A549 (cell line): ENCODE measurements at regions not wholly inside any gene's neighbourhood (a gene's known extent, or its start where the extent isn't known, plus 50 kb on each side); places are given as distances from the start of the nearest gene placed in this dataset.

Experiments
- ATAC-seq, 2 experiments: fragments of 200-7000 bp in 1 of 2; fragments of >200 bp in 1 of 2; cut with Nextera tagmentation in 1 of 2; cut with Tn5 transposase in 1 of 2; 3 replicates each; pipeline versions ENCODE4 v1.8.0 to v1.9.1; 2018 to 2020; ENCODE audit warnings: mild to moderate bottlenecking in 1 of 2, moderate library complexity in 1 of 2
- CTCF ChIA-PET: fragments of 300-600 bp; sonication (Branson Sonifier 250); formaldehyde crosslinking; extraction: SDS; loops from one replicate; lab custom pipeline; 2021; ENCODE audit warnings: antibody characterized with exemption, inconsistent platforms; lab: Yijun Ruan, JAX
- POLR2A ChIA-PET: fragments of 350-600 bp; formaldehyde crosslinking; extraction: SDS; loops from one replicate; lab custom pipeline; 2021; ENCODE audit warnings: antibody characterized with exemption, inconsistent platforms; lab: Yijun Ruan, JAX
- DNase-seq, 2 experiments: peaks; one replicate each; pipeline versions ENCODE4 v3.0.0 to v3.0.0-alpha.2; 2011 to 2016; ENCODE audit warnings: low read depth in 1 of 2, low spot score in 1 of 2
- FAIRE-seq: peaks from 2 replicates; lab custom pipeline; 2011; peaks lifted over from hg19 to GRCh38; lab: Jason Lieb, UNC
- H3K27ac ChIP-seq, 2 experiments: fragments of >200 bp; sonication (Bioruptor Twin); formaldehyde crosslinking; 3 replicates each; pipeline ENCODE4 v1.5.1; 2016 to 2017
- H3K4me1 ChIP-seq: fragments of >200 bp; sonication (Bioruptor Twin); formaldehyde crosslinking; 3 replicates; pipeline ENCODE4 v1.6.1; 2016
- H3K4me2 ChIP-seq: fragments of >200 bp; sonication (Bioruptor Twin); formaldehyde crosslinking; 3 replicates; pipeline ENCODE4 v1.6.1; 2016
- H3K4me3 ChIP-seq: fragments of >200 bp; sonication (Bioruptor Twin); formaldehyde crosslinking; 3 replicates; pipeline ENCODE4 v1.5.1; 2016
- H3K9me3 ChIP-seq: fragments of >200 bp; sonication (Bioruptor Twin); formaldehyde crosslinking; 3 replicates; pipeline ENCODE4 v1.6.1; 2016
- BHLHE40 ChIP-seq: IDR thresholded peaks from 2 replicates; pipeline ENCODE4 v1.6.1; 2012; ENCODE audit warnings: low read depth, low read length, inconsistent platforms
- EHMT2 ChIP-seq: fragments of 200-600 bp; sonication (generic); IDR thresholded peaks from 2 replicates; pipeline ENCODE4 v1.6.1; 2016; ENCODE audit warnings: antibody characterized with exemption, low read depth, mild to moderate bottlenecking, moderate library complexity
- EP300 ChIP-seq, 2 experiments: fragments of >200 bp; sonication (Bioruptor Twin); formaldehyde crosslinking; IDR thresholded peaks; 2 replicates in 1 of 2; 3 replicates in 1 of 2; pipeline ENCODE4 v1.6.1; 2016 to 2017
- ESRRA ChIP-seq: fragments of 150-350 bp; IDR thresholded peaks from 2 replicates; pipeline ENCODE4 v1.6.1; 2014; ENCODE audit warnings: mild to moderate bottlenecking, low read length, borderline replicate concordance
- FOSL2 ChIP-seq, 2 experiments: fragments of 450-650 bp in 1 of 2; fragments of >200 bp in 1 of 2; sonication (Bioruptor Twin) in 1 of 2; formaldehyde crosslinking; IDR thresholded peaks; 2 replicates each; pipeline versions ENCODE4 v1.5.0 to v1.6.1; 2016 to 2020; ENCODE audit warnings: mild to moderate bottlenecking in 1 of 2, moderate library complexity in 1 of 2
- HOXA7 ChIP-seq: fragments of 250-450 bp; sonication (Bioruptor Pico); IDR thresholded peaks from 2 replicates; pipeline ENCODE4 v1.5.0; 2020; ENCODE audit warnings: mild to moderate bottlenecking, moderate library complexity
- JUN ChIP-seq, 2 experiments: fragments of >200 bp; sonication (Bioruptor Twin); formaldehyde crosslinking; IDR thresholded peaks; 2 replicates in 1 of 2; 3 replicates in 1 of 2; pipeline ENCODE4 v1.6.1; 2016 to 2017
- KDM5A ChIP-seq: fragments of 200-600 bp; sonication (generic); IDR thresholded peaks from 2 replicates; pipeline ENCODE4 v1.6.1; 2016; ENCODE audit warnings: antibody characterized with exemption, mild to moderate bottlenecking
- NPAS2 ChIP-seq: fragments of 250-450 bp; sonication (Bioruptor Pico); IDR thresholded peaks from 2 replicates; pipeline ENCODE4 v1.8.0; 2022; ENCODE audit warnings: mild to moderate bottlenecking, moderate library complexity, borderline replicate concordance
- POLR2A ChIP-seq: IDR thresholded peaks from 2 replicates; pipeline ENCODE4 v1.6.1; 2012; ENCODE audit warnings: mild to moderate bottlenecking, low read length
- POLR2AphosphoS2 ChIP-seq: conservative IDR thresholded peaks from 2 replicates; pipeline ENCODE4 v1.6.1; 2012; ENCODE audit warnings: low read length, improper control_type of control experiment, inconsistent platforms
- RCOR1 ChIP-seq: fragments of 150-350 bp; IDR thresholded peaks from 2 replicates; pipeline ENCODE4 v1.6.1; 2014; ENCODE audit warnings: antibody characterized with exemption, low read length, low read depth
- RFX5 ChIP-seq: fragments of 450-650 bp; IDR thresholded peaks from 2 replicates; pipeline ENCODE4 v1.7.1; 2014; ENCODE audit warnings: antibody characterized with exemption, mild to moderate bottlenecking, moderate library complexity
- ZC3H11A ChIP-seq: fragments of 450-650 bp; IDR thresholded peaks from 2 replicates; pipeline ENCODE4 v1.6.1; 2014; ENCODE audit warnings: antibody characterized with exemption, mild to moderate bottlenecking
- ZFP36 ChIP-seq: fragments of 450-650 bp; IDR thresholded peaks from 2 replicates; pipeline ENCODE4 v1.6.1; 2014; ENCODE audit warnings: borderline replicate concordance; ENCODE audit not compliant: partially characterized antibody
- WGBS: methylation state at CpG from one replicate; pipeline ENCODE4 v1.1.6; 2017; ENCODE audit errors: missing lambda C conversion rate; 5-methylcytosine and 5-hydroxymethylcytosine counted together
- TF ChIP-seq, protein P1 (sequence below): fragments of 450-650 bp; IDR thresholded peaks from 2 replicates; pipeline ENCODE4 v1.6.1; 2014; ENCODE audit warnings: antibody characterized with exemption
- TF ChIP-seq, protein P2 (sequence below): fragments of >200 bp; sonication (Bioruptor Twin); formaldehyde crosslinking; IDR thresholded peaks from 3 replicates; pipeline ENCODE4 v1.5.1; 2016
- TF ChIP-seq, protein P3 (sequence below): IDR thresholded peaks from 2 replicates; pipeline ENCODE4 v1.6.1; 2012
- TF ChIP-seq, protein P4 (sequence below): IDR thresholded peaks from 2 replicates; pipeline ENCODE4 v1.6.1; 2012; ENCODE audit warnings: low read depth, borderline replicate concordance
- TF ChIP-seq, protein P5 (sequence below): fragments of 200-600 bp; sonication (generic); IDR thresholded peaks from 2 replicates; pipeline ENCODE4 v1.6.1; 2016; ENCODE audit warnings: antibody characterized with exemption, mild to moderate bottlenecking, moderate library complexity
- TF ChIP-seq, protein P6 (sequence below): fragments of >200 bp; sonication (Bioruptor Twin); formaldehyde crosslinking; IDR thresholded peaks from 2 replicates; pipeline ENCODE4 v1.6.1; 2016

DNA sequence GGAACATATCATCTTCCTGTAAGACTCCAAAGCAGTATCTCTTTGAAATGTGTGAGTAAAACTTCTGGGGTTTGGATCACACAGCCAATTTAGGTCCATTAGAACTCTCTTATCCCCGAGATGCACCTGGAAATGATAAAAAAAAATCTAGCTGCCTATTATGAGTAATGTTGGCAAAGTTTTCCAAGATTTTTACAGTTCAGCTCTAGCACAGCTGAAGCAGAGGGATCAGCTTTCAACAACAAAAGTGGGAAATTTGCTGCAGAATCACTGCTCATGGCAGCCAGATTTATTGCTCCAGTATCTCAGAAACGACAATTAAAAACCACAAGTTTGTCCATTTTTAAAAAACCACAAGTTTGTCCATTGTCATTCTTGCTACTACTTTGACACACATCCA, 292.2 kb downstream of the IRX2 start:
- H3K4me3 ChIP-seq: no peak overlapping the region
- ChIA-PET POLR2A (no interaction called here), CTCF (no interaction called here)
- WGBS: 2% methylated on average over 2 of the region's 2 CpGs
- no peak overlapping the region for H3K4me2 ChIP-seq
- H3K9me3 ChIP-seq: no peaks in the 10 kb centered on the region
- FAIRE-seq (no peak), ATAC-seq (no peak), DNase-seq (no peak)
- no peak overlapping the region for H3K27ac ChIP-seq
- H3K4me1 ChIP-seq: no peaks in the 10 kb centered on the region
- TF ChIP-seq HOXA7 (CRISPR knock-in tag) (no peak), KDM5A (no peak), ZFP36 (no peak), NPAS2 (CRISPR knock-in tag) (no peak), RFX5 (no peak), POLR2AphosphoS2 (no peak), RCOR1 (no peak), FOSL2 (IDR thresholded peaks at IDR 0.05) (no peak), FOSL2 (CRISPR knock-in tag; IDR thresholded peaks at IDR 0.05) (no peak), EHMT2 (no peak), JUN (IDR thresholded peaks at IDR 0.05) (no peak)
- TF ChIP-seq, protein P1, sequence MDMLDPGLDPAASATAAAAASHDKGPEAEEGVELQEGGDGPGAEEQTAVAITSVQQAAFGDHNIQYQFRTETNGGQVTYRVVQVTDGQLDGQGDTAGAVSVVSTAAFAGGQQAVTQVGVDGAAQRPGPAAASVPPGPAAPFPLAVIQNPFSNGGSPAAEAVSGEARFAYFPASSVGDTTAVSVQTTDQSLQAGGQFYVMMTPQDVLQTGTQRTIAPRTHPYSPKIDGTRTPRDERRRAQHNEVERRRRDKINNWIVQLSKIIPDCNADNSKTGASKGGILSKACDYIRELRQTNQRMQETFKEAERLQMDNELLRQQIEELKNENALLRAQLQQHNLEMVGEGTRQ: no peak
- TF ChIP-seq, protein P2, sequence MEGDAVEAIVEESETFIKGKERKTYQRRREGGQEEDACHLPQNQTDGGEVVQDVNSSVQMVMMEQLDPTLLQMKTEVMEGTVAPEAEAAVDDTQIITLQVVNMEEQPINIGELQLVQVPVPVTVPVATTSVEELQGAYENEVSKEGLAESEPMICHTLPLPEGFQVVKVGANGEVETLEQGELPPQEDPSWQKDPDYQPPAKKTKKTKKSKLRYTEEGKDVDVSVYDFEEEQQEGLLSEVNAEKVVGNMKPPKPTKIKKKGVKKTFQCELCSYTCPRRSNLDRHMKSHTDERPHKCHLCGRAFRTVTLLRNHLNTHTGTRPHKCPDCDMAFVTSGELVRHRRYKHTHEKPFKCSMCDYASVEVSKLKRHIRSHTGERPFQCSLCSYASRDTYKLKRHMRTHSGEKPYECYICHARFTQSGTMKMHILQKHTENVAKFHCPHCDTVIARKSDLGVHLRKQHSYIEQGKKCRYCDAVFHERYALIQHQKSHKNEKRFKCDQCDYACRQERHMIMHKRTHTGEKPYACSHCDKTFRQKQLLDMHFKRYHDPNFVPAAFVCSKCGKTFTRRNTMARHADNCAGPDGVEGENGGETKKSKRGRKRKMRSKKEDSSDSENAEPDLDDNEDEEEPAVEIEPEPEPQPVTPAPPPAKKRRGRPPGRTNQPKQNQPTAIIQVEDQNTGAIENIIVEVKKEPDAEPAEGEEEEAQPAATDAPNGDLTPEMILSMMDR: no peak

DNA sequence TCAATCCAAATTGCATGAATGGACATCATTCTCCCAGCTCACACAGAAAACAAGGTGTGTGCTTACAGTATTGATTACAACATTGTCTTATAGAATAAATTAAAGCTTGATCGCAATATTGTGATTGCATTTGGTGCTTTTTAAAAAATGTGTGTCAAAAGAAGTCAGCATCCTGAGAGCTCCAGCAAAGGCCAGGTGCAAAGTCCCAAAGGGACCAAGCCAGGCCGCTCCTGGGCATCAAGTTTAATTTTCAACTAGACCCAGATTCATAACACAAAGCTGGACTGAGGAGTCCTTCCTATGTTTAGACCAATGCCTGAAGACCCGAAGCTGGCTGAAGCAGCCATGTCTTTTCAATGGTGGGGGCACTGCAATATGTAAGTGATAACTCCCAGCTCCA, 295.6 kb downstream of the IRX2 start:
- DNase-seq: no peak

More for the DNA sequence above, 295.6 kb downstream of the IRX2 start:
- ATAC-seq: no peak
- TF ChIP-seq, protein P3, sequence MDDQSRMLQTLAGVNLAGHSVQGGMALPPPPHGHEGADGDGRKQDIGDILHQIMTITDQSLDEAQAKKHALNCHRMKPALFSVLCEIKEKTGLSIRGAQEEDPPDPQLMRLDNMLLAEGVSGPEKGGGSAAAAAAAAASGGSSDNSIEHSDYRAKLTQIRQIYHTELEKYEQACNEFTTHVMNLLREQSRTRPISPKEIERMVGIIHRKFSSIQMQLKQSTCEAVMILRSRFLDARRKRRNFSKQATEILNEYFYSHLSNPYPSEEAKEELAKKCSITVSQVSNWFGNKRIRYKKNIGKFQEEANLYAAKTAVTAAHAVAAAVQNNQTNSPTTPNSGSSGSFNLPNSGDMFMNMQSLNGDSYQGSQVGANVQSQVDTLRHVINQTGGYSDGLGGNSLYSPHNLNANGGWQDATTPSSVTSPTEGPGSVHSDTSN: no peak
- TF ChIP-seq, protein P4, sequence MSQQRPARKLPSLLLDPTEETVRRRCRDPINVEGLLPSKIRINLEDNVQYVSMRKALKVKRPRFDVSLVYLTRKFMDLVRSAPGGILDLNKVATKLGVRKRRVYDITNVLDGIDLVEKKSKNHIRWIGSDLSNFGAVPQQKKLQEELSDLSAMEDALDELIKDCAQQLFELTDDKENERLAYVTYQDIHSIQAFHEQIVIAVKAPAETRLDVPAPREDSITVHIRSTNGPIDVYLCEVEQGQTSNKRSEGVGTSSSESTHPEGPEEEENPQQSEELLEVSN: no peak
- TF ChIP-seq ESRRA: no peak
- TF ChIP-seq, protein P5, sequence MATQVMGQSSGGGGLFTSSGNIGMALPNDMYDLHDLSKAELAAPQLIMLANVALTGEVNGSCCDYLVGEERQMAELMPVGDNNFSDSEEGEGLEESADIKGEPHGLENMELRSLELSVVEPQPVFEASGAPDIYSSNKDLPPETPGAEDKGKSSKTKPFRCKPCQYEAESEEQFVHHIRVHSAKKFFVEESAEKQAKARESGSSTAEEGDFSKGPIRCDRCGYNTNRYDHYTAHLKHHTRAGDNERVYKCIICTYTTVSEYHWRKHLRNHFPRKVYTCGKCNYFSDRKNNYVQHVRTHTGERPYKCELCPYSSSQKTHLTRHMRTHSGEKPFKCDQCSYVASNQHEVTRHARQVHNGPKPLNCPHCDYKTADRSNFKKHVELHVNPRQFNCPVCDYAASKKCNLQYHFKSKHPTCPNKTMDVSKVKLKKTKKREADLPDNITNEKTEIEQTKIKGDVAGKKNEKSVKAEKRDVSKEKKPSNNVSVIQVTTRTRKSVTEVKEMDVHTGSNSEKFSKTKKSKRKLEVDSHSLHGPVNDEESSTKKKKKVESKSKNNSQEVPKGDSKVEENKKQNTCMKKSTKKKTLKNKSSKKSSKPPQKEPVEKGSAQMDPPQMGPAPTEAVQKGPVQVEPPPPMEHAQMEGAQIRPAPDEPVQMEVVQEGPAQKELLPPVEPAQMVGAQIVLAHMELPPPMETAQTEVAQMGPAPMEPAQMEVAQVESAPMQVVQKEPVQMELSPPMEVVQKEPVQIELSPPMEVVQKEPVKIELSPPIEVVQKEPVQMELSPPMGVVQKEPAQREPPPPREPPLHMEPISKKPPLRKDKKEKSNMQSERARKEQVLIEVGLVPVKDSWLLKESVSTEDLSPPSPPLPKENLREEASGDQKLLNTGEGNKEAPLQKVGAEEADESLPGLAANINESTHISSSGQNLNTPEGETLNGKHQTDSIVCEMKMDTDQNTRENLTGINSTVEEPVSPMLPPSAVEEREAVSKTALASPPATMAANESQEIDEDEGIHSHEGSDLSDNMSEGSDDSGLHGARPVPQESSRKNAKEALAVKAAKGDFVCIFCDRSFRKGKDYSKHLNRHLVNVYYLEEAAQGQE: no peak
- TF ChIP-seq POLR2A: no peak
- no peak for TF ChIP-seq ZC3H11A
- TF ChIP-seq, protein P6, sequence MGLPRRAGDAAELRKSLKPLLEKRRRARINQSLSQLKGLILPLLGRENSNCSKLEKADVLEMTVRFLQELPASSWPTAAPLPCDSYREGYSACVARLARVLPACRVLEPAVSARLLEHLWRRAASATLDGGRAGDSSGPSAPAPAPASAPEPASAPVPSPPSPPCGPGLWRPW: no peak
- no peak for TF ChIP-seq EP300 (IDR thresholded peaks at IDR 0.05)
- TF ChIP-seq BHLHE40: no peak
- ChIA-PET CTCF (interaction anchor here (1.0 kb wide), 1 partner anchor 11 kb away, joined by 3 read pairs; no protein-coding TSS in a partner anchor), POLR2A (no interaction called here)
- no peaks in the 10 kb centered on the region for H3K4me1 ChIP-seq
- no peak overlapping the region for H3K4me3 ChIP-seq
- no peak overlapping the region for H3K4me2 ChIP-seq
- H3K27ac ChIP-seq: no peak overlapping the region
- FAIRE-seq: no peak
- H3K9me3 ChIP-seq: no peaks in the 10 kb centered on the region
- WGBS: 29% methylated on average over 3 of the region's 3 CpGs
